NCI-H526 (cell line): ENCODE measurements at regions not wholly inside any gene's neighbourhood (a gene's known extent, or its start where the extent isn't known, plus 50 kb on each side); places are given as distances from the start of the nearest gene placed in this dataset.

Source experiments
- DNase-seq, 2 experiments: peaks; one replicate each; lab custom pipeline; 2025; lab: John Stamatoyannopoulos, UW

DNA sequence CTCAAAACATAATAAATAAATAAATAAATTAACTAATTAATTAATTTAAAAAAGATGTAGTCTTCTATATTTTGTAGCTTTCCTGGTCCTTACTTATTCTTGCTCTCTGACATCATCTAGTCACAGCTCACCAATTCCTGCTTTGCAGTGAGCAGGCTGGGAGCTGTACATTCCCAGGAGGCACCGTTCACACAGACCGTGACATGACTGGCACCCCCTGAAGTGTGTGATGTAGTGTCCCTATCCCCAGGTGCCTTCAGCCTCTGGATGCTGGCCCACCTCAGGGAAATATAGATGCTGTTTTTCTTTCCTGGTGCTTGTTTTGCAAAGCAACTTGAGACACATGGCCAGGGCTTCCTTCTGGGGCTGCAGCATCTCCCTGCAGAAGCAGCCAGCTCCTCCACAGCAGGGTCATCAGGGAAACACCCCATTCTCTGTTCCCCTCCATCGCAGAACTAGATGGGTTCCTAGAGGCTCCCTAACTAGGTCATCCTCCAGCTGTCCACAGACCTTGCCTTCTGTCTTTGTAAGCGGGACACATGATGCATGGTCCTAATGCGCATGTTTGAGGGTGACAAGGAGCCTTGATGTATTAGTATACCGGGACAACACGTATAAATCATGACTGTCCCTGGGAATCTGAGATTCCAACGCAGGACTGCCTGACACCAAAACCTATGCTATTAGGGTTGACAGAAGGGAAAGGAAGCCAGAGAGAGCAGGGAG, 76.4 kb downstream of the RHOB start:
- no peak for DNase-seq

DNA sequence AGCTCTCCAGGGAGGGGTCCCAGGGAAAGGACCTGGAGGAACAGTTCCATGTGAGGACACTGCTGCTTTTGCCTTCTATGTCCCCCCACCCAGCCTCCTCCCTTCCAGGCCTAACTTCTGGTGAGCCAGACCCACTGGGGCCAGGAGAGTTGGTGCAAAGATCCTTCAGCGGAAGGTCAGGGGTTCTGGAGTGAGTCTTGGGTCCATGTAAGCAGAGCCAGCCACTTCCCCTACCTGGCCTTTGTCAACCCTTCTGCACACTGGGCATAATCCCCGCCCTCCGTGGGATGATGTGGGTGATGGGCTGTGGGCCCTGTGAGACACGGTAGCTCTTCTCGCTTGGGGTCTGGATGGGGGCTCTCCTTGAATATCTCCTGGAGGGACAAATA, 76.9 kb downstream of the RHOB start:
- no peak for DNase-seq

DNA sequence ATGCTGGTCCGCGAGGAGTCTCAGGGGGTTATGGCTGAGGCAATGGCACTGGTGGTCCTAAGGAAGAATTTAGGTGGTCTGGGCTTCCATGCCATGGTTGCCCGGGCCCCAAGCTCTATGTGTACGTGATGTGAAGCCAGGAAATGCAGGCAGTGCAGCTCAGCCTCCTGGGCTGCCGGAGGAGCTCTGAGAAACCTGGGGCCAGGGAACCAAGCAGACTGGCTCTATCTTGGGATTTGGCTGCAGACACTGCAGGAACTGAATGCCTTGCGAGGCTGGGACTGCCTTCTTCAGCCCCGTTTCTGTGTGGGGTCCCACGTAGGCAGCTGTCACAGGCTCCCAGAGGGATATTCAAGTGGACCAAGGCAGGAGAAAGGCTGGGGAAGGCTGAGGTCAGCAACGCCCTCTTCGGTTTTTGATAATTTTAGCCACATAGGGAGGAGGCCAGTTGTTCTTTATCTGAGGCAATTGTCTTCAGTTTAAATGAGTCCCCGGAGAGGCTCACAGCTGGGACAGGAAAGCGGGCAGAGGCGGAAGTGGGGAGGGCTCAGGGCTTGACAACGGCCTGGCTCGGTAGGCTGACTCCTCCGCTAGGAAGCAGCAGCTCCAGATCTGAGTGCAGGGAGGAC, 77.7 kb downstream of the RHOB start:
- DNase-seq = no peak

DNA sequence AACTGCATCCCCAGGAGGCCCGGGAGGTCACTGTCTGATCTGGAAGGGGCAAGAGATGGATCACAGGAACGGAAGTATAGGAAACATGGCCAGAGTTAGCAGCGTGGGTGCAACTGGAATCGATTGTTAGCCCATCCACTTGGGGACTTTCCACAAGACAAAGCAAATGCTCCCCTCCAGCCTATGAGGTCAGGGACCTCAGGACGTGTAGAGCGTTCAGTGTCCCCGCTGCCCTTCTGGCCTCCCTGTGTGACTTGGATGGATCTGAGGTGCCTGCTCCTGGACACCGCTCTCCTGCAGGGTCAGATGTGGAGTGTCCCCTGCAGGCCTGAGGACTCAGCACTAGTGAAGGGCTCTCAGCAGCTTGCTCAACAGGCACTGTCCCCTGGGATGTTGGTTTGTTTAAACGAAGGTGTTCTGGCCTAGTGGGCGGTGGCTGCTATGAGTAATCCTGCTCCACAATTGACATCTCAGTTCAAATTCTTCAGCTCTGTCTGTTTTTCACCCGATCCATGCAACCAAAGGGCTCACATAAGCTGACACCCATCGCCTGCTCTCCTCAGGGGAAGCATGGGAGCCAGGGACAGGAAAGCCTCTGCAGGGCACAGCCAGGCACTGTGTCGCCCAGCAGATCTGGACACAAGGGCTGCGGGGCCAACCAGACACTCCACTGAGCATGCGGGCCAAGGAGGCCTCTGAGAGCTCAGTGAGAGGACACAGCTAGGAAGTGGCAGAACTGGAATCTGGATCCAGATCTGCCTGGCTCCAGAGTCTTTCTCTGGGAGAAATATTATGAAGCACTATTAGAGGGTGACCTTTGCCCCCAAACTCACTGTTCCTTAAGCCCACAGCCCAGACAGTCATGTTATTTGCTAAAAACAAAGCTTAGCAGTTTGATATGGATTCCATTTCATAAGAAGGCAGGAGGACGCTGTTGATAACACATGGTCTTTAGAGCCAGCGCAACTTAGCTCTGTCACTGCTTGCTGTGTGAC, 78.5 kb downstream of the RHOB start:
- DNase-seq = peak in 1 of 2 experiments; percentile 57

DNA sequence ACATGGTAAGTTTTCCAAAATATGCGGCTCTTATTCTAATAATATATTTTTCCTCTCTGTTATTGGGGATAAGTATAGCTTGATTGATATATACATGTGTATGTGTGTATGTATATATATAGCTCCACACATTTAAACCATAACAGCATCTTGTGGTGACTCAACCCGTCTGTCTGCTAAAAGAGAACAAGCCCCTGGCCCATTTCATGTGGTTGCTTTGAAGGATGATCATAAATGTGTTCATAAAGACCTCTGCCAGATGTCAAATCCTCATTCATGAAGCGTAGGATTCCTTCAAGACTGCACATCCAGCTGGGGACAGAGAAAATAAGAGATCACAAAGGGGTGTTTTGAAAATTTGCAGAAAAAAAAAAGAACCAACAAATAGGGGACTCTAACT, 79.3 kb downstream of the RHOB start:
- DNase-seq = no peak

DNA sequence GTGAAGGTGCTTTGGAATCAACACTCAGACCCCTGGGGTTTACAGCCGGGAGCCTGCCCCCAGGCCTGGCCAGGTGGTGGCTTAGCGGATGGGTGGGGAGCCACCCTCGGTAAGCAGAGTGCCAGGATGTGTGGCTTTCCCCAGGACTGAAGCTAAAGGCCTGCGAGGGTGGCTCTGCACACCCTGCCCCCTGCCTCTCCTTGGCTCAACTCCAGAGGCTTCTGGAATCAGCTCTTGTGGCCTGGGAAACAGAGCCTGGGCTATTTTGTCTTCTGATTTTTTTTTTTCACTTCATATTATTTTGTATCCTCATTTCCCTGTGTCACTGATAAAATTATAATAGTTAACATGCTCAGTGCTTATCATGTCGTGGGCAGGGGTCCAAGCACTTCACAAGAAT, 79.8 kb downstream of the RHOB start:
- no peak for DNase-seq

DNA sequence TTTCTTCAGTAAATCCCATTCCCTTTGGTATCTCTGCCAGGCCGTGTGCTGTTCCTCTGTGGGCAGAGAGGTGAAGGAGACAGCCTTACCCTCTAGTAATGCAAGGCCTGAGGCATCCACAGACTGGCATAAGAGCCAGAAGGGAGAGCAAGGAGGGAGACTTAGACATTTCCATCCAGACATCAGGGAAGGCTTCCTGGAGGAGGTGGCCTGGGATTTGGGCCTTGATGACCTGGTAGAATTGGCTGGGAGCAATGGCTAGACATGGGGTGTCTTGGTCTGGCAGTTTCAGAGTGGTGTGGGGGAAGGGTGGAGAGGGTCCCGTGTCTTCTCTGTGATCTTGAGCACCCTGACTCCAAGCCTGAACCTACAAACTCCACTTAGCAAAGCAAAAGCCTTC, 81.8 kb downstream of the RHOB start:
- DNase-seq = no peak

DNA sequence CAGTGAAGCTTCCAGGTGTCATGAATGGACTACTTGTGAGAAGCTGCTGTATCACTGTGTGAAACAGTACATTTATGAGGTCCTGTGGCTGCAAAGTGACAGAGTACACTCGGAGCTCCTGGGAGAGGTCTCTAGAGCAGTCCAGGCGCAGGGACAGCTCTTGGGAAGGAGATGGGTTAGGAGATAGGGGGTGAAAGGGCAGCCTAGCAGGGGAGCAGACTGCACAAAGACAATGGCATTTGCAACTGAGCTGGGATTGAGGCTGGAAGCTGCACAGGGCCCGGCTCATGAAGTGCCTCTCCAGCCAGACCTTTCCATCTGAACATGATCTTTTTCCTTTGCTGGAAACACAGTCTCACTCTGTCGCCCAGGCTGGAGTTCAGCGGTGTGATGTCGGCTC, 83.6 kb downstream of the RHOB start:
- DNase-seq = no peak

DNA sequence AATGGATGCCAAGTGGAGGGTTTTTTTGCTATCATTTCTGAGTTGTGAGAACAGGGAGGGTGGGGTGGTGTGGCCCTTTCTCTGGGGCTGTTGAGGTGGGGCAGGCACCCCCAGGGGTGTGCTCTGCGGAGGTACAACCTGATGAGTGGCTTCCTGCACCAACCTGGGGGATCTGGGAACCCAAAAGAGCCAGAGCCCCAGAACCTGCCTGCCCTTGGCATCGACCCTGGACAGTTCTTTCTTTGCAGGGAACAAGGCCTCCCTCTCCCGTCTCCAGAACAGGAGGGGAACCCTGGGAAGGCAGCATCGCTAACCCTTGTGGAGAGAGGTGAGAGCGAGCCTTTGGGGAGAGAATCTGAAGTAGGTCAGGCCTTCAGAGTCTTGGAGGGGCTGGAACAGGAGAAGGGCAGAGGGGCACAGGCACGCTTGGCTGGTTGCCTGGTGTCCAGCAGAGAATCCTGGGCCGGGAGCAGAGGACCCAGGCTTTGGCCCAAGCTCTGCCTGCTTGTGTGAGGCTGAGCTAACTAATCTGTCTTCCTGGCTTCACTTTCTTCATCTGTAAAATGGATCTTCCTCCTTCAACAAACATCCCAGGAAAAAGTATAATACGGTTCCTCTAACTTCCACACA, 84.9 kb downstream of the RHOB start:
- DNase-seq = no peak

DNA sequence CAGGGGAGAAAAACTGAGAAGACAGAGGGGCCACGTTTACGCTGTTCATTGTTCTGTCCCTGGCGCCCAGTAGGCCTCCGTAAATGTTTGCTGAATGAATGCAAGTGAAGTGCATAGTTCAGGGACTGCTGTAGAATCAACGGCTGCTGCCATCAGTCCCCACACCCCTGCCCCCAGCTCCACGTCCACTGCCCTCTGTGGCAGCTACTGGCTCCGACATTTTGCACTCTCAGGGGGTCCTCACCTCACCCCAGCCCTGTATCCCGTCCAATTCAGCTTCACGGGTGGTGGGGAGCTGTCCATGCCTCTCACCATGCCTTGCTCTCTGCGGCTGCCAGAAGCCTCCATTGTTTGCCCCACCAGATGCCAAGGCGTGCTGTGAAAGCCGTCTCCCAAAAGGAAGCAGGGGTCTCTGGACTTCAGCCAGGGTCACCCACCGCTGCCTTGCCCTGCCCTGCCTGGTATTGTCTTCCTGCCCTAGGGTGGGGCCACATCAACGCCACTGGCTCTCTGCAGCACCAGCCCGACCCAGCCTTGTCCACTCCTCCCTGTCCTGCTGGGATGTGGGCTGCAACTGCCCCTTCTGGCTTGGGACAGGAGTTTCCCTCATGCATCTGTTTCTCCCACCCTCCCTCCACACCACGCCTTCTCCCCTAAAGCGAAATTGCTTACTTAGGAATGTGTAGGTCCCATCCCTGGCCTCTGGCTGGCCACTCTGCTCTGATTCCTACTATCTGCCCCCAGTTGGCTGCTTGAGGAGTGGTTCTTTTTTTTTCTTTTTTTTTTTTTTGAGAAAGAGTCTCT, 86.0 kb downstream of the RHOB start:
- no peak for DNase-seq

DNA sequence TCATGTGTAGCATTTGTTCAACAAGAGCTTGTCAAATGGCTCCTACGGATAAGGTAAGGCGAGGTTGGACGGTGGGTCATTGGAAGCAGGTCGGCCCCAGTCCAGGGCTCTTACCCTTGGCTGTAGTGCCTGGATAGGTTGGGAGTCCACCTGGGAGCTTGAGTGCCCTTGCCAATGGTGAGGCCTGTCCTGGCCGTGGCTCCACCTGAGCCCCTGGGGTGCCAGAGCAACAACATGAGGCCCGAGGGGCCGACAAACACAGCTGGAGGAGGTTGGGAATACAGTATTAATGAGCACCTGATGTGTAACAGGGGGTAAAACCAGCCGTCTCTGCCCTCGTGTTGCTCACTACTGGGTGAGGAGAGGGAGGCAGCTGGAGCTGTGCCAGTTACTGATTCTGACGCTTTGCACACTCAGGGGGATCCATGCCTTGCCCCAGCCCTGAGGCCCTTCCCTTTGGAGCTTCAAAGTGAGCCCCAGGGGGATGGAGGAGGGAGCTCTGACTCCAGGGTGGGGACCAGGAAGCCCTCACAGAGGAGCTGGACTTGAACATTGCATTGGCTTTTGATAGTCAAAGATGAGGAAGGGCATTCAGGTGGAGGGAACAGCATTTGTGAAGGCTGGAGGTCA, 87.2 kb downstream of the RHOB start:
- DNase-seq = no peak

DNA sequence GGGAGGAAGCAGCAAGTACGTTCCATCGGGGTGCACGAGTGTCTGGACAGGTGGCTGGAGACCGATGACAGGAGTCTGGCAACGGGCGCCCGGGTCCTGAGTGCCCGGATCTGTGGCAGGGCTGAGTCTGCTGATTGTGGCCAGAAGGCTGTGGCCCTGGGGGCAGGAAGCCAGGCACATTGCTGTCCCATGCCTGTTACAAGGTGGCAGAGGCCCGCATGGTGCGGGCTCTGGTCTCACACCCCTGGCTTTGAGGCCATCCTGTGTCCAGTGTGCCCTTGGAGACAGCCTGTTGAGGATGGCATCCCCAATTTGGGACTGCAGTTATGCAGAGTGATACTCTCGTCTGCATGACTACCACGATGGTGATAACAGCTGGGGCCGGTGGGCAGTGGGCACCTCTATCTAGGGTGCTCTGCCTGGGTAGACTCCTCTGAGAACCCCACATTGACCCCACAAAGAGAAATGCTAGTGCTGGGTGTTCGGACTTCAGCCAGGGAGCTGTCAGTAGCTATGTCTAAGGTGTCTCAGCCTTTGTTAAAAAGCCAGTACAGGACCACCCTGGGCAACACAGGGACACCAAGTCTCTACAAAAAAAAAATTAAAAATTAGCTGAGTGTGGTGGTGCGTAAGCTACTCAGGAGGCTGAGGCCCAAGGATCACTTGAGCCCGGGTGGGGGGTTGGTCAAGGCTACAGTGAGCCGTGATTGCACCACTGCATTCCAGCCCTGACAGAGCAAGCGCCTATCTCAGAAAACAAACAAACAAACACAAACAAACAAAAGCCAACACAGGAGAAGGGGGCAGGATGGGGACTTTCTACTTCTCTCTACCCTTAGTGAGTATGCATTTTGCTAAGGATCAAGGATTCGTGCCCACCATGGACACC, 88.3 kb downstream of the RHOB start:
- DNase-seq = no peak

DNA sequence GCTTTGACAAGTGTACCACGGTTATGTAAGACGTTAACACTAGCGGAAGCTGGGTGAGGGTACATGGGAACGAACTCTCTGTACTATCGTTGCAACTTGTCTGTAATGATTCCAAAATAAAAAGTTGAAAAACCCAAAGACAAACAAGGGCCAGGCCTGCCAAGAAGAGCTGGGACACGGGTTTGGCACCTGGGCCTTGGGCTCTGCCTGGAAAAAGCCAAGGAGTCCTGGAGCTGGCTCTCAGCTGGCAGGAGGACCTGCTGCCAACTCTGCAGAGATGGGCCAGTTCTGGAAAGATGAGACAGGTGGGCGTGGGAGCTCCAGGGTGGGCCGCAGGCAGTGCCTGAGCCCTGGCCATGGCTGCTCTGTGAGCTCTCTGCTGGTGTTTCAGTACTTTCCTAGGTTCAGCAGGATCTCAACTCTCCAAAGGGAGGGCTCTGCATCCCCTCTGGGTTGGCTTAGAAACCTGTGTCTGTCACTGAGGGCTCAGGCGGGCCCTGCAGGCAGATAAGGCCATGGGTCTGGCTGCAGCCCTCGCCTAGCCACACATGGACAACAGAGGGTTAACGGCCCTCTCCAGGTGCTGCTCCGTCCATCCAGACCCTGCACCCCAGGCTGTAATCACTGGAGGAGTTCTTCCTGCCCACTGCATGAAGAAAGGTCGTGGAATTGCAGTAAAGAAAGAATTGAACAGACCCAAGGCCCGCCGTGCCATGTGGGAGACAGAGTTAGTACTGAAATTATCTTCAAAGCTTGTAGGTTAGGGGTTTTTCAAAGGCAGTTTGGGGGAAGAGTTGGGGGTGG, 89.9 kb downstream of the RHOB start:
- no peak for DNase-seq

DNA sequence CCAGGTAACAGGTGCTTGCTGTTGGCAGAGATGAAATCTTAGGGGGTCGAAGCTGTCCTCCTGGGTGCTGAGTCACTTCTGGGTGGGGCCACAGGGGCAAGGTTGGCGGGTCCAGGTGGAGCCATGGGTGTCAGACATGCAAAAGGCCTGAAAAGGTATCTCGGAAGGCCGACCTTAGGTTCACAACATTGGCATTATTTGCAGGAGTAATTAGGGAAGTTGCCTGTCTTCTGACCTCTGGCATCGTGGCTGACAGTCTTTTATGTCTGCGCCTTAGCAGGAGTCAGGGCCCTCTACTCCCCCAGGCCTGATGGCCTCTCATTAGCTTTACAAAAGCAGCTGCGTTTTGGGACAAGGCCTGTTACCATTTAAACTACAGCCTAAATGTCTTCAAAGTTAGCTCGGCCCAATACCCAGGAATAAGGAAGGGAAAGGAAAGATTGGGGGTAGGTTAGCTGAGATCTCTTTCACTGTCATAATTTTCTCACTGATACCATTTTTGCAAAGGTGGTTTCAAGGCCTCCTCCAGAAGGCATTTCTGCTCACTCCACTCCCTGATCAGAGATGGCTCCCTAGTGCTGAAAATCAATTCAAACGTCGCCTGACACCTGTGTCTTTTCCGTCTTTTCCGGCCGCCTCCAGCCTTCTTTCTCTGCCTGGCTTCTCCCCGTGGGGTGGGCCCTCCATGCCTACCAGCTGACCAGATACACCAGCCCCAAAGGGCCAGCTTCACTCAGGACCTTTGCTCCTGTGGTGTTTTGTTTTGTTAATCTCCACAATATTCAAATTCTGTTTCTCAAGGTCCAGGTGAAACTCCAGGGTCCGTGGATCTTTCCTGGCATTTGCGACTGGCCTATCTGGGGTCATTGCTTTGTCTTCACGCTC, 90.8 kb downstream of the RHOB start:
- DNase-seq = no peak

DNA sequence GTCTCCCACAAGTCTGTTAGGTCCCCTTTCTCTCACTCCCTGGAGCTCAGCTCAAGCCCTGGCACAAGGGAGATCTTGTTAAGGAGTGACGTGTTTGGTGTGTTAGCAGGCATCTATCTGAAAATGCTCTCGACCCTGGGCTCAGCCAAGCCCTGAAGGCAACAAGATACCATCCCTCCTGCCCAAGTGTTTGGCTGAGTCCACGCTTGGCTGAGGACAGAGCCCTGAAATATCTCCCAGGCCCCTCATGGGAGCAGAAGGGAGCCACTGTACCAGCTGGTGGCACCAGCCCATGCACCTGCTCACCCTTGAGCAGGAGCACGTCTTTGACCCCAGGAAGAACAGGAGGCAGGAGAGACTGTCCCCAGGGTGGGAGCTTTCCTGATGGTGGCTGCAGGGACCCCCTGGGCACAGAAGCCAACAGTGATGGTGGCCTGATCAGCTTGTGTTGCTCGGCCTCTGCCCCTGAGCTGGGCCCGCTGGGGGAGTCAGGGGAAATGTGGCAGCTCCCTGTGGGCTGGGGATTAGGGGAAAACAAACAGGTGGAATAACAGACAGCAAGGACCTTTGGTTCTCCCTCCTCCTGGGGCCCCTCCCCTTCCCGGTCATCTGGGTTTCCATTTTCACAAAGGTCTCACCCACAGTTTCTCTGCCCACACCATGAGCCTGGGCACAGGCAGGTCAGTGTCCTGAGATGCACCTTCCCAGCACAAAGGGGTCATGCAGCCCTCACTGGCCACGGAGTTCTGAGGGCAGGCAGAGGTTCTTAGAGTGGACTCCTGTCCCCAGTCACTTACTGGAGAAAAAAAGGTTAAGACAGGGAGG, 91.6 kb downstream of the RHOB start:
- DNase-seq = peak in 1 of 2 experiments; percentile 30

DNA sequence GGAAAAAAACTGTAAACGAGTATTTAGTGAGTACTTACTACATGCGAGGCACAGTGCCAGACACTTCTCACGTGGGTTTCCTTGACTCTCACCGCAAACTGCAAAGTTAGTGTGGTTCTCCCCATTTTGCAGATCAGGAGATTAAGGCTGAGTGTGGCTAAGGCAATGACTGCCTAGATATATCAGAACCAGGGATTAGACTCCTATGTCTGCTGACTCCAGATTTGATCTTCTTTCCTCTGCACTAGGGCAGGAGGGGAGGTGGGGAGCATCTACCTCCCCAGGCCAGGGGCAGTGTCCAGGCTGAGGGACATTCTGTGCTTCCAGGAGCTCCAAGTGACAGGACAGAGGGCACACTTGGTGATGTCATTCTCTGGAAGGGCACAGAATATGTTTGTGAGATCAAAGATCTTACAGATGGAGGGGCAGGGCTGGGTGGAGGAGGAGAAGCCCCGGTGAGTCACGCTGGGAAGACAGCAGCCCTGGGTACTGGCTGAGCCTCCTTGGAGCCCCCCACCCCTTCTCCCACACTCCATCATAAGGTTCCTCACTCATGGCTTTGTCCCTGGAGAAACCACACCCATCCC, 92.4 kb downstream of the RHOB start:
- no peak for DNase-seq
